HG02798 (cell line): ENCODE measurements at regions not wholly inside any gene's neighbourhood (a gene's known extent, or its start where the extent isn't known, plus 50 kb on each side); places are given as distances from the start of the nearest gene placed in this dataset.

ENCODE experiments used
- ATAC-seq: cut with Tn5 transposase; IDR thresholded peaks from one replicate; pipeline ENCODE4 v1.9.1; 2021; ENCODE audit warnings: mild to moderate bottlenecking; ENCODE audit not compliant: unreplicated experiment, poor library complexity

- peak; percentile 65 for ATAC-seq
Measured at GRCh38 chr2:18849841-18850578, 260.6 kb upstream of the NT5C1B start.

DNA sequence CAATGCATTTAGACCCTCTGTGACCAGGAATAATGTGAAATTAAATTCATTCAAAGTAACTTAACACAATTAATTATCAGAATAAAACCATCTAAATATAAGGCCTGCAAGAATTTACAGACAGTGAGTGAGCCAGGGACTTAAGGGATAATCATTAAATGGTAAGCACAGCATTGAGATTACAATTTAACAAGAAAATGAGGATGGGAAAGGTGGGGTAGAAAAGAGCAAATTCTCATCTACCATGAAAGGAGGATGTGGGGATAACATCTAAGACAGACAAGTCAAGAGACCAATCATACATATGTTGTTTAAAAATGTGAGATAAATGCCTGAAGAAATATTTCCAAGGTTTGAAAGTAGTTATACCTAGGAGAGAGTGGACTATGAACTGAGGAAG lies 259.3 kb upstream of the NT5C1B start:
- ATAC-seq: no peak

DNA sequence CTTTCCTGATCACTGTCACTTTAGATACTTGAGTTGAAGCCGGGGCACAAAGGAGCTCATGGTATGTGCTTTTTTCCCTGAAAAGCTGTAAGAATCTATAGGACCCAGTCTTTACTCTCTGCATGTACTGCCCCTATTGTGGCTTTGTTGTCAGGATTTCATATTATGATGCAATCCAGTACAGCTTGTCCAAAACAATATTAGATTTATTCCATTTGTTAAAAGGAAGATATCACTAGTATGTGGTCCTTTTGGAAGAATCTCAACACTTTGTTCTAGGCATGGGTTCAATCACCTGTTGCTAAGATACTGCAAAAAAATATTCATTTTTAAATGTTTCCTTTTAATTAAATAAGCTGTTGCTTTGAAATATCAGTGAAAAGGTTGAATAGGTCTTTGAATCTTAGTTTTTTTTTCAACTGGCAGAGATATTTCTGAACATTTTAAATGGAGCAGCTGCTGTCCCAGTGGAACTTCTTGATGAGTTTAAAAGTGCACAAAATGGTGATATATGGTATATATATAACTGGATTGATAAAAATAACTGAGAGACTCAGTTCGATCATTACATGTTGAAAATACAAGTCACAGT lies 256.6 kb upstream of the NT5C1B start:
- no peak for ATAC-seq

GRCh38 chr2:18842836-18843235 lies 253.5 kb upstream of the NT5C1B start:
- ATAC-seq: no peak

- ATAC-seq: no peak
Measured at GRCh38 chr2:18841248-18842150, 252.1 kb upstream of the NT5C1B start.

DNA sequence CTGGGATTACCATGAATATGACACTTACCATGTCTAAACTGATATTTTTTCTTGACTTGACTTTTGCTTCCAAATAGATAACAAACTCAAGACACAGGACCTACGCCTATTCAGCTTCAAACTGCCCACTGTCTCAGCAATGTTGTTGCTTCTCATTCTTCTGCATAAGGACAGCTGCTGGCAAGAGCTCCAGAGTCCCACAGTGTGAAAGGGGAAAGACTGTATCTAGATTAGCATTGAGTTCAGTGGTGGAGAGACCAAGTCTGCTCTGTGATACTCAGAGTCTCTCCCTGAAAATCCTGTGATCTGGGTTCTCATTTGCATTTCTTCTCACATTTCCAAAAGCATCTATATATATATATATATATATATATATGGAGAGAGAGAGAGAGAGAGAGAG lies 247.9 kb upstream of the NT5C1B start:
- ATAC-seq: no peak

GRCh38 chr2:18836436-18836835 lies 247.1 kb upstream of the NT5C1B start:
- no peak for ATAC-seq

- no peak for ATAC-seq
Measured at GRCh38 chr2:18835787-18836186, 246.4 kb upstream of the NT5C1B start.

- ATAC-seq: no peak
Measured at GRCh38 chr2:18834341-18834740, 245.0 kb upstream of the NT5C1B start.

GRCh38 chr2:18833941-18834340 lies 244.6 kb upstream of the NT5C1B start:
- no peak for ATAC-seq

DNA sequence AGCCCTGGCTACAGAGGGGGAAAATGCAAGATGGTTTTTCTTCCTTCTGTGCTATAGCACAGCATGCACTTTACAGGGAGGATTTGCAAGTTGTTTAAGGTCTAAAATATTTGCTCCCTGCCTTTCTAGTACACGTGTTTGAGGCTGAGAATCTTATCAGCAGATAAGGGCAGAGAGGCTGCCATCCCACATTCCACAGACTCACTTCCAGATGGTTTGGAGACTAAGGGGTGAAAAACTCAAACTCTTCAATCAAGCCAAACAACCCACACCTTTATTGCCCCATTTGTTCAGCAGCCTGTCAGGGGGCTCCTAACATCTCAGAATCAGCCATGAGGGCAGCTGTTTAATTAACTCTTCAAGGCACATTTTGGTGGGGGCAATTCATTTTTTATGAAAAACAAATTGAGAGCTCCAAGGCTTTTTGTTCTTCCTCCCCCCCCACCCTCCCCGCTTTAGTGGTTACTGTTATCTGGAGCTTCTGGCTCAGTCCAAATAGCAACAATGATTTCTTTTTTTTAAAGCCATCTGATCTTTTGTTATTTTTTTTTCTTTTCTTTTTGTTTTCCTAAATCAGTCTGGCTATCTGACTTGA lies 242.6 kb upstream of the NT5C1B start:
- ATAC-seq: no peak

GRCh38 chr2:18830962-18831361 lies 241.6 kb upstream of the NT5C1B start:
- ATAC-seq: no peak

DNA sequence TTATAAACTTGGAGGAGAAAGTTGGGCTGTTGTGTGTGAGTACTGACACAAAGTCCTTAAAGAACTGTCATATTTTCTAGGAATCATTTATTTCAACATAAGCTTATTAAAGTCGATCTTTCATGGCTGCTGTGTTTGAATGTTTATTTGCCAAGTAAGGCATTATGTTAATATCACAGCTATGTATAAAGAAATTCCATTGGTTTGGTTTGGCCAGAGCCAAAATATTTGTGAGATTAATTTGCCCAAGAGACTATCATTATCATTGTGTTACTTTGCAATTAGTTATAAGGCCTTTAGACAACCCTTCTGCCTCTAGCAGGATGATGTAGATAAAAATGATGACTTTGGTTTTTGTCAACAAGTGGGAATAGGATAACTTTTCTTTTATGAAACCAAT lies 240.6 kb upstream of the NT5C1B start:
- no peak for ATAC-seq

- no peak for ATAC-seq
Measured at GRCh38 chr2:18829251-18829902, 240.0 kb upstream of the NT5C1B start.

GRCh38 chr2:18828296-18828695 lies 238.9 kb upstream of the NT5C1B start:
- no peak for ATAC-seq

DNA sequence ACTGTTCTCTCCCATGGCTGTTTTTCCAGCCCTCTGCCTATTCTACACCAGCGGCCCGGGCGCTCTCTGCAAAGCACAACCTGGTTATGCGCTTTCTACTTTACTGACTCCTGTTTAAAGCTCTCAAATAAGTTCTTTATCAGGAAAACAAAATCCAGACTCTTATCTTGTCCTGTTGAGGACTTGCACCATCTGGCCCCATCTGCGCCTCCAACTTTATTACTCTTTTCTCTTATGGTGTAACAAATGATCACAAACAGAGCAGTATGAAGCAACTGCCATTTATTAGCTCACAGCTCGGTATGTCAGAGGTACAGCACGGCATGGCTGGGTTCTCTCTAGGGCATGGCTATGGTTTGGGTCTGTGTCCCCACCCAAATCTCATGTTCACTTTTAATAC lies 236.5 kb upstream of the NT5C1B start:
- ATAC-seq: no peak

GRCh38 chr2:18824915-18825314 lies 235.5 kb upstream of the NT5C1B start:
- no peak for ATAC-seq

- ATAC-seq: no peak
Measured at GRCh38 chr2:18824325-18824790, 235.0 kb upstream of the NT5C1B start.

DNA sequence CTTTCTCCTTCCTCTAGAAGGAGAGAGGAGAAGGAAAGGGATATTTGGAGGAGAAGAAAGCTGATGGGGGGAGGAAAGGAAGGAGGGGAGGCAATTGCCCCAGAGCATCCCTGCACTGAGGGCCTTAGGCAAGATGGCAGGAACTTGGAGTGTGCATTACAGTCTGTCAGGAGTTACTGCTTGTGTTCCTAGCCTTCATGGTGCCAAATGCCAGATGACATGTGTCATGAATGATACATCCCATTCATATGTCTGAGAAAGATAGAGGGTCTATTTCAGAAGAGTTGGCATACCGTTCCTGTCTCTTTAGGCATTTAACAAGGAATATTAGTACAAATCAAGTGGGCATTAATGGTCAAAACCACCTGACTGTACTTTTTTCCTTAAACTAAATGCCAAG lies 232.1 kb upstream of the NT5C1B start:
- ATAC-seq: no peak

DNA sequence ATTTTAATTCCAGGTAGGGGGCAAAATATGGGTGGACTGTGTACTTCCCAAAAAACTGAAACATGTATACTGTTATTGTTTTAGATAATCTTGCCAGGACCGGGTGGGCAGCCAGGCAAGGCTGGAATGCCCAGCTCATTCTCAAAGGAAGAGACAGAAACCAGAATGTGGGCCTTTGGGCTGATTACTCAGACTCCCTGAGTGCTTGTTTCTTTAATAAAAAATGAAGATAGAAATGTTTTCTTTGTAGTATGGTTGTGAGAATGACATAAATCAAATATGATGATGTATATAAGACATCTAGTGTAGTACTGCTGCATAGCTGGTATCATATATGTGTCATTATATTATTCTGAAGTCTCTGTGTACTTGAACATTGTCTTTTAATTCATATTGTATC lies 231.6 kb upstream of the NT5C1B start:
- ATAC-seq: no peak
